ENCODE measurements at regions not wholly inside any gene's neighbourhood (a gene's known extent, or its start where the extent isn't known, plus 50 kb on each side); places are given as distances from the start of the nearest gene placed in this dataset.

DNA sequence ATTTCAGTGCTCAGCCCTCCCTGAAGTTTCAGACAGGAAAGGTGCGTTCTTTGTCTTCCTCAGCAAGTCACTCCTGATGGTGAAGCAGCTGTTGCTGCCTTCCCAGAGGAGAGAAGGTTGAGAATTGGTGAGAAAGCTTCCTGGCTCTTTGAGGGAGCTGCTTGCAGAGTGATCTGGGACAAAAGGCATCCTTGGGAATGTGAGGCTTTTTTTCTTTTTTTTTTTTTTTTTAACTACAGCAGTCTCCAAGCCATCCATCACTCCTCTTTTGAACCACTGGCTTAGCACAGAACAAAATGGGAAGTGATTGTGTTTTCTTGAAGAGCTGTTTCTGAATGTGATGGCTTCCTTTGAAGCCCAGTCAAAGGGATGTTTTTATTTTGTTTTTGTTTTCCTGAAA, 120.4 kb upstream of the LRIG3 start:
- DNase-seq (ENCODE audit: low spot score) = no peak
- no peaks in the 10 kb centered on the region for H3K27me3 ChIP-seq (replicated peaks; ENCODE audit: insufficient read depth, low read depth, low read length, poor library complexity)
- BruUV-seq (replicated peaks) = no TSS peak
- TF ChIP-seq, protein P1, sequence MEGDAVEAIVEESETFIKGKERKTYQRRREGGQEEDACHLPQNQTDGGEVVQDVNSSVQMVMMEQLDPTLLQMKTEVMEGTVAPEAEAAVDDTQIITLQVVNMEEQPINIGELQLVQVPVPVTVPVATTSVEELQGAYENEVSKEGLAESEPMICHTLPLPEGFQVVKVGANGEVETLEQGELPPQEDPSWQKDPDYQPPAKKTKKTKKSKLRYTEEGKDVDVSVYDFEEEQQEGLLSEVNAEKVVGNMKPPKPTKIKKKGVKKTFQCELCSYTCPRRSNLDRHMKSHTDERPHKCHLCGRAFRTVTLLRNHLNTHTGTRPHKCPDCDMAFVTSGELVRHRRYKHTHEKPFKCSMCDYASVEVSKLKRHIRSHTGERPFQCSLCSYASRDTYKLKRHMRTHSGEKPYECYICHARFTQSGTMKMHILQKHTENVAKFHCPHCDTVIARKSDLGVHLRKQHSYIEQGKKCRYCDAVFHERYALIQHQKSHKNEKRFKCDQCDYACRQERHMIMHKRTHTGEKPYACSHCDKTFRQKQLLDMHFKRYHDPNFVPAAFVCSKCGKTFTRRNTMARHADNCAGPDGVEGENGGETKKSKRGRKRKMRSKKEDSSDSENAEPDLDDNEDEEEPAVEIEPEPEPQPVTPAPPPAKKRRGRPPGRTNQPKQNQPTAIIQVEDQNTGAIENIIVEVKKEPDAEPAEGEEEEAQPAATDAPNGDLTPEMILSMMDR (conservative IDR thresholded peaks at IDR 0.05; ENCODE audit: low read depth, low read length) = no peak
- no peak for TF ChIP-seq EZH2 (IDR thresholded peaks at IDR 0.05; ENCODE audit: borderline replicate concordance, low read depth, low read length, poor library complexity, severe bottlenecking)
- H3K4me3 ChIP-seq (ENCODE audit: low read depth, low read length, poor library complexity, severe bottlenecking) = no peak overlapping the region
- H3K4me1 ChIP-seq (ENCODE audit: insufficient read depth, low read length, poor library complexity, severe bottlenecking) = no peaks in the 10 kb centered on the region
- ChIA-PET POLR2A (ENCODE audit: low non-redundant PET) (no interaction called here), CTCF (no interaction called here)
- no peaks in the 10 kb centered on the region for H3K36me3 ChIP-seq (ENCODE audit: insufficient read depth, low read length, poor library complexity, severe bottlenecking)
- intact Hi-C loops (cut with micrococcal nuclease; ENCODE audit: unreplicated experiment) = no loop called here
- no peaks in the 10 kb centered on the region for H3K9me3 ChIP-seq (ENCODE audit: low read depth, low read length, poor library complexity, severe bottlenecking)
- no peak overlapping the region for H3K27ac ChIP-seq (ENCODE audit: low read depth, low read length, poor library complexity, severe bottlenecking)

DNA sequence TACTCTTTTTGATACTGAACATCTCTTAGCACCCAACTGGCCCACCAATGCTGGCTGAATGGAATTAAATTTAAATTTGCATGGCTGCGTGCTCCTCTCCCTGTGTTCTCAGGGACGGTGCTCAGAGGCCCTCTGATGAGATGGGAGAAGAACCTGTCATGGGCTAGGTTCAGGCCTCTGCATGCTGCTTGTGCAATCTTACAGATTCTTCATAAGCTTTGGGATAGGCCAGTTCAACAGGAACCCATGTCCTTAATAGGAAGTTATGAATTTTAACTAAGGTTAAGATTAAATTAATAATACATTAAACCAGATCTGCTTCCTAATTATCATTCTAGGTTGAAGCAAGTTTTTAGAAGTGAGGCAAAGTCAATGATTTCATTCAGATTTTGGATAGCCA, 119.7 kb upstream of the LRIG3 start:
- ChIA-PET POLR2A (ENCODE audit: low non-redundant PET) (no interaction called here), CTCF (no interaction called here)
- Histone ChIP-seq H3K27ac (ENCODE audit: low read depth, low read length, poor library complexity, severe bottlenecking) (no peak overlapping the region), H3K36me3 (ENCODE audit: insufficient read depth, low read length, poor library complexity, severe bottlenecking) (no peaks in the 10 kb centered on the region), H3K27me3 (replicated peaks; ENCODE audit: insufficient read depth, low read depth, low read length, poor library complexity) (no peaks in the 10 kb centered on the region), H3K4me3 (ENCODE audit: low read depth, low read length, poor library complexity, severe bottlenecking) (no peak overlapping the region), H3K9me3 (ENCODE audit: low read depth, low read length, poor library complexity, severe bottlenecking) (no peaks in the 10 kb centered on the region), H3K4me1 (ENCODE audit: insufficient read depth, low read length, poor library complexity, severe bottlenecking) (no peaks in the 10 kb centered on the region)
- TF ChIP-seq EZH2 (IDR thresholded peaks at IDR 0.05; ENCODE audit: borderline replicate concordance, low read depth, low read length, poor library complexity, severe bottlenecking) = no peak
- TF ChIP-seq, protein P1 (conservative IDR thresholded peaks at IDR 0.05; ENCODE audit: low read depth, low read length) = no peak
- DNase-seq (ENCODE audit: low spot score) = no peak
- intact Hi-C loops (cut with micrococcal nuclease; ENCODE audit: unreplicated experiment) = no loop called here
- no TSS peak for BruUV-seq (replicated peaks)

DNA sequence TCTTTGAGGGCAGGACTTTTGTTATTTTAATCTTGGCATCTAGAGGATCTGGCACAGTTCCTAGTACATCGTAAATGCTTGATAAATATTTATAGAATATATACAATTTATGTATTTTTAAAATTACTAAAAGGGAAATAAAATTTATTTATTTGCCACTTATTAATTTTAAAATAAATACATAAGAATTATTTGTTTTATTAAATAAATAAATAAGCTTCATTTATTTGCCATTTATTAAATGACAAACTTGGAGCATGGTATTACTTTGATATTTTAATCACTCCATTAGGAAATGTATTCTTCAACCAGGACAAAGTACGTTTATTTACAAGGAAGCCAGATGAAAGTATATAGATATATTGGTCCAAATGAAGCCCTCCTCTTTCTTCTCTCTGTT, 118.7 kb upstream of the LRIG3 start:
- H3K27me3 ChIP-seq (replicated peaks; ENCODE audit: insufficient read depth, low read depth, low read length, poor library complexity) = no peaks in the 10 kb centered on the region
- no peak for DNase-seq (ENCODE audit: low spot score)
- H3K27ac ChIP-seq (ENCODE audit: low read depth, low read length, poor library complexity, severe bottlenecking) = no peak overlapping the region
- no peaks in the 10 kb centered on the region for H3K36me3 ChIP-seq (ENCODE audit: insufficient read depth, low read length, poor library complexity, severe bottlenecking)
- no peaks in the 10 kb centered on the region for H3K9me3 ChIP-seq (ENCODE audit: low read depth, low read length, poor library complexity, severe bottlenecking)
- no TSS peak for BruUV-seq (replicated peaks)
- intact Hi-C loops (cut with micrococcal nuclease; ENCODE audit: unreplicated experiment) = no loop called here
- POLR2A ChIA-PET (ENCODE audit: low non-redundant PET) = no interaction called here
- H3K4me3 ChIP-seq (ENCODE audit: low read depth, low read length, poor library complexity, severe bottlenecking) = no peak overlapping the region
- CTCF ChIA-PET = no interaction called here
- TF ChIP-seq, protein P1 (conservative IDR thresholded peaks at IDR 0.05; ENCODE audit: low read depth, low read length) = no peak
- no peak for TF ChIP-seq EZH2 (IDR thresholded peaks at IDR 0.05; ENCODE audit: borderline replicate concordance, low read depth, low read length, poor library complexity, severe bottlenecking)
- no peaks in the 10 kb centered on the region for H3K4me1 ChIP-seq (ENCODE audit: insufficient read depth, low read length, poor library complexity, severe bottlenecking)
